Cardiac muscle cell (in vitro differentiated cells and primary cell): ENCODE measurements at regions not wholly inside any gene's neighbourhood (a gene's known extent, or its start where the extent isn't known, plus 50 kb on each side); places are given as distances from the start of the nearest gene placed in this dataset.

Source experiments
- DNase-seq, 2 donors: peaks; one replicate each; pipeline versions ENCODE4 v3.0.0 to v3.0.0-alpha.2; 2010 to 2017; ENCODE audit warnings: low read depth in 1 of 2, low spot score in 1 of 2
- H3K27ac ChIP-seq: fragments of 200-600 bp; sonication (generic); 2 replicates; pipeline ENCODE4 v1.5.1; 2016
- H3K27me3 ChIP-seq: fragments of 200-600 bp; sonication (generic); 2 replicates; pipeline ENCODE4 v1.6.0; 2016; ENCODE audit warnings: control low read depth
- H3K36me3 ChIP-seq: fragments of 200-600 bp; sonication (generic); 2 replicates; pipeline ENCODE4 v1.5.1; 2016; ENCODE audit warnings: control low read depth
- H3K4me1 ChIP-seq: fragments of 200-600 bp; sonication (generic); 2 replicates; pipeline ENCODE4 v1.8.1; 2017; ENCODE audit warnings: low read depth, mild to moderate bottlenecking, mixed run types
- H3K4me3 ChIP-seq: fragments of 200-600 bp; sonication (generic); 2 replicates; pipeline ENCODE4 v1.5.1; 2016; ENCODE audit warnings: mild to moderate bottlenecking
- H3K9me3 ChIP-seq: fragments of 200-600 bp; sonication (generic); 2 replicates; pipeline ENCODE4 v1.5.1; 2017; ENCODE audit warnings: low read depth, mild to moderate bottlenecking, control low read depth
- CTCF ChIP-seq: IDR thresholded peaks from 2 replicates; pipeline ENCODE4 v1.5.1; 2012; ENCODE audit warnings: low read depth, mild to moderate bottlenecking, low read length

GRCh38 chr1:36573445-36573844 is 90.7 kb upstream of the CSF3R start:
- DNase-seq = no peak
- Histone ChIP-seq H3K4me3 (no peak overlapping the region), H3K27me3 (peaks cover 8% of the 10 kb centered on the region), H3K36me3 (no peaks in the 10 kb centered on the region), H3K9me3 (no peaks in the 10 kb centered on the region), H3K4me1 (no peaks in the 10 kb centered on the region), H3K27ac (no peak overlapping the region)
- no peak for TF ChIP-seq CTCF

- no peak for DNase-seq
- Histone ChIP-seq H3K27ac (no peak overlapping the region), H3K4me3 (no peak overlapping the region), H3K27me3 (peaks cover 8% of the 10 kb centered on the region), H3K9me3 (no peaks in the 10 kb centered on the region), H3K36me3 (no peaks in the 10 kb centered on the region), H3K4me1 (no peaks in the 10 kb centered on the region)
- no peak for TF ChIP-seq CTCF
Observed at GRCh38 chr1:36572906-36573305, 90.2 kb upstream of the CSF3R start.

- Histone ChIP-seq H3K36me3 (no peaks in the 10 kb centered on the region), H3K4me1 (no peaks in the 10 kb centered on the region), H3K9me3 (no peaks in the 10 kb centered on the region), H3K27me3 (peaks cover 8% of the 10 kb centered on the region), H3K27ac (no peak overlapping the region), H3K4me3 (no peak overlapping the region)
- no peak for DNase-seq
- TF ChIP-seq CTCF = no peak
Observed at GRCh38 chr1:36572142-36572715, 89.5 kb upstream of the CSF3R start.

- Histone ChIP-seq H3K9me3 (no peaks in the 10 kb centered on the region), H3K36me3 (no peaks in the 10 kb centered on the region), H3K4me3 (no peak overlapping the region), H3K4me1 (no peaks in the 10 kb centered on the region), H3K27ac (no peak overlapping the region), H3K27me3 (peaks cover 8% of the 10 kb centered on the region)
- no peak for TF ChIP-seq CTCF
- DNase-seq = no peak
Observed at GRCh38 chr1:36571106-36571505, 88.4 kb upstream of the CSF3R start.

- Histone ChIP-seq H3K4me1 (no peaks in the 10 kb centered on the region), H3K27me3 (peaks cover 8% of the 10 kb centered on the region), H3K9me3 (no peaks in the 10 kb centered on the region), H3K36me3 (no peaks in the 10 kb centered on the region), H3K4me3 (no peak overlapping the region), H3K27ac (no peak overlapping the region)
- TF ChIP-seq CTCF = no peak
- DNase-seq = no peak
Observed at GRCh38 chr1:36570478-36571060, 87.9 kb upstream of the CSF3R start.

- Histone ChIP-seq H3K4me3 (no peak overlapping the region), H3K9me3 (no peaks in the 10 kb centered on the region), H3K4me1 (no peaks in the 10 kb centered on the region), H3K27me3 (peaks cover 8% of the 10 kb centered on the region), H3K36me3 (no peaks in the 10 kb centered on the region), H3K27ac (no peak overlapping the region)
- no peak for TF ChIP-seq CTCF
- DNase-seq = no peak
Observed at GRCh38 chr1:36570006-36570405, 87.3 kb upstream of the CSF3R start.
